A549 (cell line): ENCODE measurements at regions not wholly inside any gene's neighbourhood (a gene's known extent, or its start where the extent isn't known, plus 50 kb on each side); places are given as distances from the start of the nearest gene placed in this dataset.

Source experiments
- ATAC-seq, 2 experiments: fragments of 200-7000 bp in 1 of 2; fragments of >200 bp in 1 of 2; cut with Nextera tagmentation in 1 of 2; cut with Tn5 transposase in 1 of 2; 3 replicates each; pipeline versions ENCODE4 v1.8.0 to v1.9.1; 2018 to 2020; ENCODE audit warnings: mild to moderate bottlenecking in 1 of 2, moderate library complexity in 1 of 2
- CTCF ChIA-PET: fragments of 300-600 bp; sonication (Branson Sonifier 250); formaldehyde crosslinking; extraction: SDS; loops from one replicate; lab custom pipeline; 2021; ENCODE audit warnings: antibody characterized with exemption, inconsistent platforms; lab: Yijun Ruan, JAX
- POLR2A ChIA-PET: fragments of 350-600 bp; formaldehyde crosslinking; extraction: SDS; loops from one replicate; lab custom pipeline; 2021; ENCODE audit warnings: antibody characterized with exemption, inconsistent platforms; lab: Yijun Ruan, JAX
- DNase-seq, 2 experiments: peaks; one replicate each; pipeline versions ENCODE4 v3.0.0 to v3.0.0-alpha.2; 2011 to 2016; ENCODE audit warnings: low read depth in 1 of 2, low spot score in 1 of 2
- FAIRE-seq: peaks from 2 replicates; lab custom pipeline; 2011; peaks lifted over from hg19 to GRCh38; lab: Jason Lieb, UNC
- H3K27ac ChIP-seq, 2 experiments: fragments of >200 bp; sonication (Bioruptor Twin); formaldehyde crosslinking; 3 replicates each; pipeline ENCODE4 v1.5.1; 2016 to 2017
- H3K4me1 ChIP-seq: fragments of >200 bp; sonication (Bioruptor Twin); formaldehyde crosslinking; 3 replicates; pipeline ENCODE4 v1.6.1; 2016
- H3K4me2 ChIP-seq: fragments of >200 bp; sonication (Bioruptor Twin); formaldehyde crosslinking; 3 replicates; pipeline ENCODE4 v1.6.1; 2016
- H3K4me3 ChIP-seq: fragments of >200 bp; sonication (Bioruptor Twin); formaldehyde crosslinking; 3 replicates; pipeline ENCODE4 v1.5.1; 2016
- H3K9me3 ChIP-seq: fragments of >200 bp; sonication (Bioruptor Twin); formaldehyde crosslinking; 3 replicates; pipeline ENCODE4 v1.6.1; 2016
- CBX2 ChIP-seq: fragments of 200-600 bp; sonication (generic); IDR thresholded peaks from 2 replicates; pipeline ENCODE4 v1.6.1; 2016; ENCODE audit warnings: low read depth, mild to moderate bottlenecking, borderline replicate concordance
- CEBPB ChIP-seq, 2 experiments: fragments of >200 bp in 1 of 2; sonication (Bioruptor Twin) in 1 of 2; formaldehyde crosslinking in 1 of 2; IDR thresholded peaks; 2 replicates each; pipeline ENCODE4 v1.6.1; 2012 to 2016
- EHMT2 ChIP-seq: fragments of 200-600 bp; sonication (generic); IDR thresholded peaks from 2 replicates; pipeline ENCODE4 v1.6.1; 2016; ENCODE audit warnings: antibody characterized with exemption, low read depth, mild to moderate bottlenecking, moderate library complexity
- ESRRA ChIP-seq: fragments of 150-350 bp; IDR thresholded peaks from 2 replicates; pipeline ENCODE4 v1.6.1; 2014; ENCODE audit warnings: mild to moderate bottlenecking, low read length, borderline replicate concordance
- FOSB ChIP-seq: fragments of 250-450 bp; sonication (Bioruptor Pico); IDR thresholded peaks from 2 replicates; pipeline ENCODE4 v1.5.0; 2020; ENCODE audit warnings: mild to moderate bottlenecking, moderate library complexity
- HDAC2 ChIP-seq: fragments of 200-600 bp; sonication (generic); IDR thresholded peaks from 2 replicates; pipeline ENCODE4 v1.6.1; 2016
- HES2 ChIP-seq: fragments of >200 bp; sonication (Bioruptor Twin); formaldehyde crosslinking; IDR thresholded peaks from 2 replicates; pipeline ENCODE4 v1.6.1; 2016
- HOXB13 ChIP-seq: fragments of 250-450 bp; sonication (Bioruptor Pico); IDR thresholded peaks from 2 replicates; pipeline ENCODE4 v1.5.0; 2020; ENCODE audit warnings: low read depth, mild to moderate bottlenecking, moderate library complexity
- JUN ChIP-seq, 2 experiments: fragments of >200 bp; sonication (Bioruptor Twin); formaldehyde crosslinking; IDR thresholded peaks; 2 replicates in 1 of 2; 3 replicates in 1 of 2; pipeline ENCODE4 v1.6.1; 2016 to 2017
- JUNB ChIP-seq: fragments of >200 bp; sonication (Bioruptor Twin); formaldehyde crosslinking; IDR thresholded peaks from 2 replicates; pipeline ENCODE4 v1.6.1; 2016
- MAZ ChIP-seq: fragments of 150-350 bp; IDR thresholded peaks from 2 replicates; pipeline ENCODE4 v1.6.1; 2014; ENCODE audit warnings: antibody characterized with exemption, low read depth, low read length, borderline replicate concordance
- MYC ChIP-seq: IDR thresholded peaks from 2 replicates; pipeline ENCODE4 v1.6.1; 2012; ENCODE audit warnings: mild to moderate bottlenecking, inconsistent platforms, low read length, improper control_type of control experiment, borderline replicate concordance
- NFE2L2 ChIP-seq: fragments of 150-350 bp; conservative IDR thresholded peaks from 2 replicates; pipeline ENCODE4 v1.6.1; 2014; ENCODE audit warnings: low read length
- NPAS2 ChIP-seq: fragments of 250-450 bp; sonication (Bioruptor Pico); IDR thresholded peaks from 2 replicates; pipeline ENCODE4 v1.8.0; 2022; ENCODE audit warnings: mild to moderate bottlenecking, moderate library complexity, borderline replicate concordance
- POLR2AphosphoS2 ChIP-seq: conservative IDR thresholded peaks from 2 replicates; pipeline ENCODE4 v1.6.1; 2012; ENCODE audit warnings: low read length, improper control_type of control experiment, inconsistent platforms
- RARB ChIP-seq: fragments of 250-450 bp; sonication (Bioruptor Pico); IDR thresholded peaks from 2 replicates; pipeline ENCODE4 v1.8.0; 2021; ENCODE audit warnings: mild to moderate bottlenecking, moderate library complexity
- RFX5 ChIP-seq: fragments of 450-650 bp; IDR thresholded peaks from 2 replicates; pipeline ENCODE4 v1.7.1; 2014; ENCODE audit warnings: antibody characterized with exemption, mild to moderate bottlenecking, moderate library complexity
- SREBF2 ChIP-seq: fragments of 450-650 bp; IDR thresholded peaks from 2 replicates; pipeline ENCODE4 v1.6.1; 2014; ENCODE audit warnings: mild to moderate bottlenecking, moderate library complexity
- ZC3H11A ChIP-seq: fragments of 450-650 bp; IDR thresholded peaks from 2 replicates; pipeline ENCODE4 v1.6.1; 2014; ENCODE audit warnings: antibody characterized with exemption, mild to moderate bottlenecking
- ZFP36 ChIP-seq: fragments of 450-650 bp; IDR thresholded peaks from 2 replicates; pipeline ENCODE4 v1.6.1; 2014; ENCODE audit warnings: borderline replicate concordance; ENCODE audit not compliant: partially characterized antibody
- ZNF302 ChIP-seq: fragments of 250-450 bp; sonication (Bioruptor Pico); IDR thresholded peaks from 2 replicates; pipeline ENCODE4 v1.9.0; 2021; ENCODE audit warnings: inconsistent platforms, mild to moderate bottlenecking, moderate library complexity
- WGBS: methylation state at CpG from one replicate; pipeline ENCODE4 v1.1.6; 2017; ENCODE audit errors: missing lambda C conversion rate; 5-methylcytosine and 5-hydroxymethylcytosine counted together
- TF ChIP-seq, protein P1 (sequence below): fragments of 200-600 bp; sonication (generic); IDR thresholded peaks from 2 replicates; pipeline ENCODE4 v1.6.1; 2016; ENCODE audit warnings: antibody characterized with exemption, mild to moderate bottlenecking, moderate library complexity
- TF ChIP-seq, protein P2 (sequence below): fragments of >200 bp; sonication (Bioruptor Twin); formaldehyde crosslinking; IDR thresholded peaks from 3 replicates; pipeline ENCODE4 v1.6.1; 2016

- Histone ChIP-seq H3K9me3 (no peaks in the 10 kb centered on the region), H3K4me2 (no peak overlapping the region), H3K4me3 (no peak overlapping the region), H3K27ac (no peak overlapping the region), H3K4me1 (no peaks in the 10 kb centered on the region)
- DNase-seq (no peak), FAIRE-seq (no peak), ATAC-seq (no peak)
- CTCF ChIA-PET, result no interaction called here
- WGBS, result 20% methylated on average over 3 of the region's 3 CpGs
- POLR2A ChIA-PET, result no interaction called here
- TF ChIP-seq ZFP36, result no peak
- no peak for TF ChIP-seq ZC3H11A
Measured at GRCh38 chr12:90791445-90791844, 163.5 kb downstream of the CCER1 start.

- CTCF ChIA-PET, result no interaction called here
- 28% methylated on average over 4 of the region's 4 CpGs for WGBS
- ATAC-seq, result no peak
Measured at GRCh38 chr12:90790747-90791146, 164.2 kb downstream of the CCER1 start.

DNA sequence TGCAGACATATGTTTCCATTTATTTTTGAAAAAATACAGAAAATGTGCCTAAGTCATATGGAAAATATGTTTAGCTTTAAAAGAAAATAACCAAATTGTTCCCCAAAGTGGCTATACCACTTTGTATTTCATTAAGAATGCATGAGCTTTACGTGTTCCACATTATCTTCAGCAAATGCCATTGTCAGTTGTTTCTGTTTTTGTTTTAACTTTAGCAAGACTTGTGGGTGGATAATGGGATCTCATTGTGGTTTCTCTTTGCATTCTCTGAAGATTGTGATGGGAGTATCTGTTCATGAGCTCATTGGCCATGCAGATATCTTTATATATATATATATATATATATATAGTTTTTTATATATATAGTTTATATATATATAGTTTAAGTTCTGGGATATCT lies 181.5 kb downstream of the CCER1 start:
- no peak for FAIRE-seq
- H3K9me3 ChIP-seq, result no peaks in the 10 kb centered on the region
- no peak overlapping the region for H3K27ac ChIP-seq
- ChIA-PET POLR2A (no interaction called here), CTCF (no interaction called here)
- H3K4me2 ChIP-seq, result no peak overlapping the region
- TF ChIP-seq CEBPB (IDR thresholded peaks at IDR 0.05), result no peak
- no peak for TF ChIP-seq POLR2AphosphoS2
- TF ChIP-seq FOSB (CRISPR knock-in tag), result no peak
- TF ChIP-seq MAZ, result no peak
- TF ChIP-seq SREBF2, result no peak
- no peak for TF ChIP-seq HES2
- TF ChIP-seq HDAC2, result no peak
- TF ChIP-seq CBX2, result no peak
- no peak for TF ChIP-seq ZC3H11A
- TF ChIP-seq, protein P1, sequence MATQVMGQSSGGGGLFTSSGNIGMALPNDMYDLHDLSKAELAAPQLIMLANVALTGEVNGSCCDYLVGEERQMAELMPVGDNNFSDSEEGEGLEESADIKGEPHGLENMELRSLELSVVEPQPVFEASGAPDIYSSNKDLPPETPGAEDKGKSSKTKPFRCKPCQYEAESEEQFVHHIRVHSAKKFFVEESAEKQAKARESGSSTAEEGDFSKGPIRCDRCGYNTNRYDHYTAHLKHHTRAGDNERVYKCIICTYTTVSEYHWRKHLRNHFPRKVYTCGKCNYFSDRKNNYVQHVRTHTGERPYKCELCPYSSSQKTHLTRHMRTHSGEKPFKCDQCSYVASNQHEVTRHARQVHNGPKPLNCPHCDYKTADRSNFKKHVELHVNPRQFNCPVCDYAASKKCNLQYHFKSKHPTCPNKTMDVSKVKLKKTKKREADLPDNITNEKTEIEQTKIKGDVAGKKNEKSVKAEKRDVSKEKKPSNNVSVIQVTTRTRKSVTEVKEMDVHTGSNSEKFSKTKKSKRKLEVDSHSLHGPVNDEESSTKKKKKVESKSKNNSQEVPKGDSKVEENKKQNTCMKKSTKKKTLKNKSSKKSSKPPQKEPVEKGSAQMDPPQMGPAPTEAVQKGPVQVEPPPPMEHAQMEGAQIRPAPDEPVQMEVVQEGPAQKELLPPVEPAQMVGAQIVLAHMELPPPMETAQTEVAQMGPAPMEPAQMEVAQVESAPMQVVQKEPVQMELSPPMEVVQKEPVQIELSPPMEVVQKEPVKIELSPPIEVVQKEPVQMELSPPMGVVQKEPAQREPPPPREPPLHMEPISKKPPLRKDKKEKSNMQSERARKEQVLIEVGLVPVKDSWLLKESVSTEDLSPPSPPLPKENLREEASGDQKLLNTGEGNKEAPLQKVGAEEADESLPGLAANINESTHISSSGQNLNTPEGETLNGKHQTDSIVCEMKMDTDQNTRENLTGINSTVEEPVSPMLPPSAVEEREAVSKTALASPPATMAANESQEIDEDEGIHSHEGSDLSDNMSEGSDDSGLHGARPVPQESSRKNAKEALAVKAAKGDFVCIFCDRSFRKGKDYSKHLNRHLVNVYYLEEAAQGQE, result no peak
- TF ChIP-seq MYC, result no peak
- TF ChIP-seq HOXB13 (CRISPR knock-in tag), result no peak
- TF ChIP-seq JUN (IDR thresholded peaks at IDR 0.05), result no peak
- no peak for ATAC-seq
- no peaks in the 10 kb centered on the region for H3K4me1 ChIP-seq
- 39% methylated on average over 1 of the region's 1 CpG for WGBS
- H3K4me3 ChIP-seq, result no peak overlapping the region
- no peak for DNase-seq

More at GRCh38 chr12:90790747-90791146, 164.2 kb downstream of the CCER1 start:
- Histone ChIP-seq H3K4me3 (no peak overlapping the region), H3K27ac (no peak overlapping the region), H3K9me3 (no peaks in the 10 kb centered on the region)
- no peak for FAIRE-seq
- POLR2A ChIA-PET, result no interaction called here
- TF ChIP-seq, protein P1, result no peak
- TF ChIP-seq EHMT2 (no peak), NPAS2 (CRISPR knock-in tag) (no peak), HES2 (no peak), ZFP36 (no peak), NFE2L2 (no peak), JUNB (no peak), RFX5 (no peak), ZNF302 (CRISPR knock-in tag) (no peak), MAZ (no peak), RARB (CRISPR knock-in tag) (no peak), ESRRA (no peak)
- TF ChIP-seq, protein P2, sequence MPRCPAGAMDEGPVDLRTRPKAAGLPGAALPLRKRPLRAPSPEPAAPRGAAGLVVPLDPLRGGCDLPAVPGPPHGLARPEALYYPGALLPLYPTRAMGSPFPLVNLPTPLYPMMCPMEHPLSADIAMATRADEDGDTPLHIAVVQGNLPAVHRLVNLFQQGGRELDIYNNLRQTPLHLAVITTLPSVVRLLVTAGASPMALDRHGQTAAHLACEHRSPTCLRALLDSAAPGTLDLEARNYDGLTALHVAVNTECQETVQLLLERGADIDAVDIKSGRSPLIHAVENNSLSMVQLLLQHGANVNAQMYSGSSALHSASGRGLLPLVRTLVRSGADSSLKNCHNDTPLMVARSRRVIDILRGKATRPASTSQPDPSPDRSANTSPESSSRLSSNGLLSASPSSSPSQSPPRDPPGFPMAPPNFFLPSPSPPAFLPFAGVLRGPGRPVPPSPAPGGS, result no peak
- TF ChIP-seq, all 56 proteins: peak for 0
- Histone ChIP-seq H3K4me1 (no peaks in the 10 kb centered on the region), H3K4me2 (no peak overlapping the region)
- DNase-seq, result no peak
